ENCODE measurements at regions not wholly inside any gene's neighbourhood (a gene's known extent, or its start where the extent isn't known, plus 50 kb on each side); places are given as distances from the start of the nearest gene placed in this dataset.
"Not testable (repeated sequence)": the region's sequence is repeated elsewhere in the genome, so short reads cannot be mapped to it uniquely, and the experiment has no call there.

- no peak for DNase-seq (ENCODE audit: low spot score)
These were observed 589.8 kb downstream of the PDHA2 start for GRCh38 chr4:96429657-96430056.

DNA sequence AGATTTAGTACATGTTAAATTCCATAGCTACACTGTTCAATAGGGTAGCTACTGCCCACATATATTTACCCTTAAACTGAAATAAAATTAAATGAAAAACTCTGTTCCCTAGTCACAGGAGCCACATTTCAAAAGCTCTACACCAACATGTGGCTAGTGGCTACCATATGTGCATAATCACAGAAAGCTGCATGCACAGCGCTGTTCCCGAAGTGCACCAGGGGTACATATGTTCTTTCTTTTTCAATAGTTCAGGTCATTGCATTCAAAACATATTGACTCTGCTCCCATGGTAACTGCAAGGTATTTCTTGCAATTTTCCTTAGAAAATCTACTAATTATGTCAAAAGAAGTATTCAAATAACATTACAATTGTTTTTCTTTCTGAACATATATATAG lies 591.2 kb downstream of the PDHA2 start:
- no peak for DNase-seq (ENCODE audit: low spot score)

DNA sequence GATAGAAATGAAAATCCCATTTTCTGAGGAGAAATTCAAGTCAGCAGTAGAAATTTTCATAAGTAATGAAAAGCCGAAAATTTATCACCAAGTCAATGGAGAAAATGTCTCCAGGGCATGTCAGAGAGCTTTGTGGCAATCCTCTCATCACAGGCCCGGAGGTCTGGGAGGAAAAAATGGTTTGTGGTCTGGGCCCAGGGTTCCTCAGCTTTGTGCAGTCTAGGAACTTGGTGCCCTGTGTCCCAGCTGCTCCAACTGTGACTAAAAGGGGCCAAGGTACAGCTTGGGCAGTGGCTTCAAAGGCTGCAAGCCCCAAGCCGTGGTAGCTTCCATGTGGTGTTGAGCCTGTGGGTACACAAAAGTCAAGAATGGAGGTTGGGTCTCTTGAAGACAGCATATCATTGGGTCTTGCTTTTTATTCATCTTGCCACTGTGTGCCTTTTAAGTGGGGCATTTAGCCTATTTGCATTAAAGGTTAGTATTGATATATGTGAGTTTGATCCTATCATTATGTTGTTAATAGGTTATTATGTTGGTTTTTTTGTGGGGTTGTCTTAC lies 608.5 kb downstream of the PDHA2 start:
- DNase-seq (ENCODE audit: low spot score), result no peak

GRCh38 chr4:96455045-96455720 lies 615.3 kb downstream of the PDHA2 start:
- DNase-seq (ENCODE audit: low spot score), result no peak

GRCh38 chr4:96458031-96458430 lies 618.1 kb downstream of the PDHA2 start:
- not testable (repeated sequence) for DNase-seq (ENCODE audit: low spot score)

- DNase-seq (ENCODE audit: low spot score), result no peak
These were observed 619.2 kb downstream of the PDHA2 start for GRCh38 chr4:96459105-96459504.

- DNase-seq (ENCODE audit: low spot score), result no peak
These were observed 625.9 kb downstream of the PDHA2 start for GRCh38 chr4:96465834-96466233.

DNA sequence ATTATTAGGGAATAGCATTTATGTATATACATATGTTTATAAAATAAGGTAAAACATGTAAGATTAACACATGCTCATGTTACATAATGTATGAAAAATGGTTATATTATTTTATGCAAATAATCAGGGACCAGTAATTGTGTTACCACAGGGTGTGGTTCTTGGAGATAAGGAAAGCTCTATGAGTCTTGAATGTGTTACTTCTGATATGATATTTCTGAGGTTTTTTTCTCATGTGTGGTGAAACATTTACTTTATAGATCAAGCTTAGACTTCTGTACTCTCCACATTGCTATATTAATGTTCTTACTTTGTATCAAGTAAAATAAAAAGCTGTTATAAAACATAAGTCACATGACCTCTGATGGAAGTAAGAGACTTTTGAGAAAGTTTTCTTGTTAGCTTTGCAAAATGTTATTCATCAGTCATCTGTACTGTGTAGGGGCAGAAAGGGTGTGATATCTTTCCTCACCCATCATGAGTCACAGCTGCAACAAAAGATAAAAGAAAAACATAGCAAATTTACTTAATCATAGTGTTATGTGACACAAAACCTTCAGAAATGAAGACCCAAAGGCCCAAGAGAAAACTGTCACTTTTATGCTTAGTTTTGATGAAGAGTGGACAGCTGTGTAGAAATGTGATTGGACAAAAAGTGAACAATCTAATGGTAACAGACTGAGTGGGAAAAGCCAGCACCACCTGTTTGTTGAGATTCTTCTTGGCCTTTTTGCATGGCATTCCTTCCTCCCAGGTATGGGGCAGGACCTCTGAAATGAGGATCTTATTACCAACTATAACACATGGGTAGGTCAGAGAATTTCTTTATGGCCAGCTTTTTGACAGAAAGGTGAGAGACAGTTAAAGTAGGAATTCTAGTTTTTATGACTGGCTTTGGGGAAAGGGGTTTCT lies 632.3 kb downstream of the PDHA2 start:
- no peak for DNase-seq (ENCODE audit: low spot score)

- no peak for DNase-seq (ENCODE audit: low spot score)
These were observed 633.4 kb downstream of the PDHA2 start for GRCh38 chr4:96473246-96473645.

DNA sequence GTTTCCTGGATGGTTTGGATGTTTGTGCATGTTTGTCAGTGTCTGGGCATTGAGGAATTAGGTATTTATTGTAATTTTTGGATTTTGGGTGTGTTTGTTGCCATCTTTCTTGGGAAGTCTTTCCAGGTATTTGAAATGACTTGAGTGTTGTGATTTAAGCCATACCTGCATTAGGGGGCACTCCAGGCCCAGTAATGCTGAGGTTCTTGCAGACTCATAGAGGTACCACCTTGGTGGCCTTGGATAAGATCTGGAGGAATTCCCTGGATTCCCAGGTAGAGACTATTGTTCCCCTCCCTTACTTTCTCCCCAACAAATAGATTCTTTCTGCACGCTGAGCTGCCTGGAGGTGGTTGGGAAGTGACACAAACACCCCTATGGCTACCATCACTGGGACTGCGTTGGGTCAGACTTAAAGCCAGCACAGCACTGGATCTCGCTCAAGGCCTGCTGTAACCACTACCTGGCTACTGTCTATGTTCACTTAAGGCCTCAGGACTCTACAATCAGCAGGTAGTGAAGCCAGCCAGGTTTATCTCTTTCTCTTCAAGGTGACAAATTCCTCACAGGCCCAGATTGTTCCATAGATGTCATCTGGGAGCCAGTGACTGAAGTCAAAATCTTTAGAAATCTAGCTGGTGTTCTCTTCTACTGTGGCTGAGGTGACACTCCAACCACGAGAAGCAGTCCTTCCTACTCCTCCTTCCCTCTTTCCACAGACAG lies 643.6 kb downstream of the PDHA2 start:
- DNase-seq (ENCODE audit: low spot score), result no peak

DNA sequence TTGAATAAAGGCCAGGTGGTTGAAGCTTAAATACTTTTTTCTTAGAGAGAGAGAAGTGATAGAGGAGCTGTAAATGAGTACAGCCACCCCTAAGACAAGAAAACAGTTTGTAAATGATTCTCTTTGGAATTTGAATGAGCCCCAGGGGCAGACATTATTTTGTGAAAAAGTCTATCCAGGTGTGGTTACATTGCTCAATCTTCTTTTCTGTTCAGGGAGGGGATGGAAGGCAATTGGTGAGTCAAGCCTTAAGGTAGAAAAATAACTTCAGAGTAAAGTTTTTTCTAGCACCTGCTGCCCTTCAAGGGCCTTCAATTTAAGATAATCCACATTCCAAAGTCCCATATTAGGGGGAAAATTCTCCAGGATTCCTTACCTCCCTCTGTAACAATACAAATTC lies 646.7 kb downstream of the PDHA2 start:
- DNase-seq (ENCODE audit: low spot score), result no peak

DNA sequence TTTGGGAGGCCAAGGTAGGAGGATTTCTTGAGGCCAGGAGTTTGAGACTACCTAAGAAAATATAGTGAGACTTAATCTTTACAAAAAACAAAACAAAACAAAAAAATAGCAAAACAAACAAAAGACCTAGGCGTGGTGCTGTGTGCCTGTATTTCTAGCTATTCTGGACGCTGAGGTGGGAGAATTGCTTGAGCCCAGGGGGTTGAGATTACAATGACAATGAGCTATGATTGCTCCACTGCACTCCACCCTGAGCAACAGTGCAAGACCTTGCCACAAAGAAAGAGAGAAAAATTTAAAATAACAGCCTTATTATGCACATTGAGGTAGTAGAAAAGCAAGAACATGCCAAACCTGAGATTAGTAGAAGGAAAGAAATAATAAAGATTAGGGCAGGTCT lies 657.7 kb downstream of the PDHA2 start:
- DNase-seq (ENCODE audit: low spot score), result no peak

- DNase-seq (ENCODE audit: low spot score), result no peak
These were observed 664.5 kb downstream of the PDHA2 start for GRCh38 chr4:96504386-96504785.

DNA sequence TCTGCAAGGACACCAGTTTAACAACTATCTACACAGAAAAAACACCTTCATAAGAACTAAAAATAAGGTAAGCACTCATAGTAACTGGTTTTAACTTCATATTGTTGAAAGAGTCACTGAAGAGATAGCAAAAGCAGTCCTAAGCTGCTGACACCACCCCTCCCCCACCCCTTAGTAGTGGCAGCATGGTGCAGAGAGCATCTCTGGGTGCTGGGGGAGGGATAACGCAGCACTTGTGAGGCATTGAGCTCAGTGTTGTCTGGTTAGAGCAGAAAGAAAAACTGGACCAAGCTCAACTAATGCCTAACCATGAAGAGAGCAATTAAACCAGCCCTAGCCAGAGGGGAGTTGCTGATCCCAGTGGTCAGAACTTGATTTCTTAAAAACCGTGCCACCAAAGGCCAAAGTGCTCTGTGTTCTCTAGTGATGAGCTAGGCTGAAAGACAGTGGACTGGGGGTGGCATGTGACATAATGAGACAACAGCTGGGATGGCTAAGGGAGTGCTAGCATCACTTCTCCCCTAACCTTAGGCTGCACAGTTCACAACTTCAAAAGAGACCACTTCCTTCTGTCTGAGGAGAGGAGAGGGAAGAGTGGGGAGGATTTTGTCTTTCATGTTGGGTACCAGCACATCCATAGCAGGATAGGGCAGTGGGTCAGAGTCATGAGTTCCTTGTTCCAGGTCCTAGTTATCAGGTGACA lies 669.3 kb downstream of the PDHA2 start:
- no peak for DNase-seq (ENCODE audit: low spot score)

DNA sequence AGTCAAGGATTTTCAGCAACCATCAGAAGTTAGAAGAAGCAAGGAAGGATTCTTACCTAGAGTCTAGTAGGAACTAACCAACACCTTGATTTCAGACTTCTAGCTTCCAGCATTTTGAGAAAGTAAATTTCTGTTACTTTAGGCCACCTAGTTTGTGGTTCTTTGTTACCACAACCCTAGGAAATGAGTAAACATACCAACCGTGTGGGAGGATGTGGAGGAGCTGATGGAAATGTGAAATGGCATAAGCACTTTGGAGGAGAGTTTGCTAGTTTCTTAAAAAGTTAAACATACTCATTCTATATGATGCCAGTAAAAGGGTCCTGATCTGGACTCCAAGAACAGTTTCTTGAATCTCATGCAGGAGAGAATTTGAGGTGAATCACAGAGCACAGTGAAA lies 679.4 kb downstream of the PDHA2 start:
- DNase-seq (ENCODE audit: low spot score), result no peak

DNA sequence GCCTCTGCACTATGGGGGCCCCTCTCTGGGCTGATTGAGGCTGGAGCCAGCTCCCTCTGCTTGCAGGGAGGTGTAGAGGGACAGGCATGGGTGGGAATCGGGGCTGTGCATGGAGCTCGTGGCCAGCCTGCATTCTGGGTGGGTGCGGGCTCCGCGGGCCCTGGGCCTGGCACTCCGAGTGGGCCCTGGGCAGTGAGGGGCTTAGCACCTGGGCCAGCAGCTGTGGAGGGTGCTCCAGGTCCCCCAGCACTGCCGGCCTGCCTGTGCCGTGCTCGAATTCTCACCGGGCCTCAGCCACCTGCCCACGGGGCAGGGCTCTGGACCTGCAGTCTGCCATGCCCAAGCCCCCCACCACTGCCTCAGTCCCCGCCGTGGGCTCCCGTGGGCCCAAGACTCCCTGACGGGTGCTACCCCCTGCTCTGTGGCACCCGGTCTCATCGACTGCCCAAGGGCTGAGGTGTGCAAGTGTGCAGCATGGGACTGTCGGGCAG lies 681.2 kb downstream of the PDHA2 start:
- no peak for DNase-seq (ENCODE audit: low spot score)

DNA sequence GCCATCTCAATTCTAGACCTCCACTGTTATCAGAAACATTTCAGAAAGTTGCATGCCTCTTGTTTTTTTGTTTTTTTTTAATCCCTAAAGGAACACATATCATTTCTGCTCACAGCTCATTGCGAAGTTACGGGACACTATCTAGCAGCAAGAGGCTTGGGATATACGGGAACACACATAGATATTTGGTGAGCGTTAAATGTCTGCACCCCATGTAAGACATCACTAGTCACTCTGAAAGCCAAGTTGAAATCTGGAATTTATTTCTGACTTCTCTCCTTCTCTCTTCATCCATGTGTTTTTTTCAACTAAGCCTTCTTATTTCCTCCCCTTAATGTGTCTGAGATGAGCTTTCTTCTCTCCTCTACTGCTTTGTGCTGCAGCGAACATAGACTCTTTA lies 683.7 kb downstream of the PDHA2 start:
- DNase-seq (ENCODE audit: low spot score), result no peak

GRCh38 chr4:96524311-96524875 lies 684.5 kb downstream of the PDHA2 start:
- DNase-seq (ENCODE audit: low spot score), result no peak

DNA sequence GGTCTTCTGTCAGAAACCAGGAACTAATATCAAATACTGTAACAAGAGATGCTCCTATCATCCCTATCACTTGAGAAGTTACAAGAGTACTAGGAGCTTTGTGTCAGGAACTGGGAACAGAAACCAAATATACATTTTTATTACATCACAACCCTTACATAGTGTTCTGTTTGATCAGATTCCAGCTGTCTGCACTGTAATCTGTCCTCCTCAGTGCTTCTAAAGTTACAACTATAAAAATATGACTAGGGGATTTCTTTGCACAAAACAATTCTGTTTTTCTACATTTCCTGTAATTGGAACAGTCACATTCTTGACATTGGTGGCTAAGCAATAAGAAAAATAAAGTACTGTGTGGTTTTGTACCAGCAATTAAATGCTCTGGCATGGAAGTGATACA lies 686.0 kb downstream of the PDHA2 start:
- DNase-seq (ENCODE audit: low spot score), result no peak

DNA sequence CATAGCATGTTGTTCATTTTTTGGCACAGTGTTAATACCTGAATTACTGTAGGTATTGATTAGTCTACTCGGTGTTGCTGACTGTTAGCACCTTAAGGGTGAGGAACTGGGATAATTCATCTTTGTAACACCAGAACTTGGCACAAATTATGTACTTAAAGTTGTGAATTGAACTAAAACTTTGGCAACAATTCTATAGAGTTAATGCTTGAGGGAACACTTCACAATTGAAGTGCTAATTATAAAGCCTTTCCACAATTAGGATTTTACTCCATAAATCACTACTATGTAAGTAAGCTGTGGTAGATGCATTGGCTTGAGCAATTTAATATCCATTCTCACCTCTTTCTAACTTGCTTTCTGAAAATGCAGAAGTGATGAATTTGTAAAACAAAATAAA lies 686.7 kb downstream of the PDHA2 start:
- DNase-seq (ENCODE audit: low spot score), result no peak

DNA sequence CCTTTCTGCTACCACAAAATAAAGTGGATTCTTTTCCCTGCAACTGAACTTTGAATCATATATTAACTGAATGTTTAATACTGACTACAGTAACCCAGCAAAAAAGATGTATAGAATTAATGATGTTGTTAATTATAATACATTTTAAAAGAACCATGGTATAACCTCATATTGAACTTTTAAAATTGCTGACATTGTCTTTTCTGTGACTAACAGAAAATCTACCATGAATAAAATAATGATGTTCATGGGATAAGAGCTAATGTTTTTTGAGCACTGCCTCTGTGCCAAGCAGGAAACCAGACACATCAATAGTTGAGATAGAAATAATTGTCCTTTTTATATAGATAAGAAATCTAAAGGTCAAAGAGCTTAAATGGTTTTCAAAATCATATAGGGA lies 691.9 kb downstream of the PDHA2 start:
- no peak for DNase-seq (ENCODE audit: low spot score)
